ENCODE measurements at regions not wholly inside any gene's neighbourhood (a gene's known extent, or its start where the extent isn't known, plus 50 kb on each side); places are given as distances from the start of the nearest gene placed in this dataset.

DNA sequence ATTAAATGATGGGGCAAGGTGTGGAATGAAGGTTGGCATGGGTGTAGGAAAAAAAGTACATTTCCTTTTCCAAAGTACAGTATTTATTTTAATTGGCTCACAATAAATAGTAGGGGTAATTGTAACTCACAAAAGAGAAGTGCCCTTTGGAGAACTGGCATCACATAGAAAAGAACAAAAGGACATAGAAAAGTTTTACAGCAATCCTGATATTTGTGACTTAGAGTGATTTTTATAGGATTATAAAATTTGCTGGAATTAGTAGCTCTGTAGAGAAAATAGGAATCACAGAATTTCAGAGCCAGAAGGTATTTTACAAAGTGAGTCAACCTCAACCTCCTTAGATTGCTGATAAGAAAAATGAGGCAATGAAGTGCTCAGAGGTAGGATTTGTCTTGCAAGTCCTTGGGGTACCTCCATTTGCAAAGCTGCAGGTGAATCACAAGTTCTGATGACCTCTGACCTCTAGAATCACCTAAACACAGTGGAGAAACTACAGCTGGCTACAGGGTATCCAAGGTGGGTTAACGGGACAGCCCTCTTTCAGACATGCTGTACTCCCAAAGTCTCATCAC is 133.6 kb downstream of the SOCS6 start:
- Mint-ChIP-seq H3K9me3 (peaks cover 8% of the 10 kb centered on the region; the same call in 1 of the 2 replicates), H3K27me3 (ENCODE audit: low read depth) (no peaks in the 10 kb centered on the region), H3K27ac (no peak overlapping the region), H3K36me3 (0 out of 2 replicates have a peak, but pooled peaks cover 3% of the 10 kb centered on the region), H3K4me1 (peaks cover 30% of the 10 kb centered on the region), H3K4me3 (no peak overlapping the region)
- ChIA-PET CTCF (interaction anchor here (3.3 kb wide), 1 partner anchor 11 kb away, joined by 20 read pairs; no protein-coding TSS in a partner anchor), POLR2A (no interaction called here)
- DNase-seq (ENCODE audit: low spot score) (no peak), ATAC-seq (peak; percentile 46)
- TF ChIP-seq EMX1 (CRISPR knock-in tag; IDR thresholded peaks at IDR 0.05) (no peak), GTF2I (CRISPR knock-in tag; conservative IDR thresholded peaks at IDR 0.05) (no peak)

DNA sequence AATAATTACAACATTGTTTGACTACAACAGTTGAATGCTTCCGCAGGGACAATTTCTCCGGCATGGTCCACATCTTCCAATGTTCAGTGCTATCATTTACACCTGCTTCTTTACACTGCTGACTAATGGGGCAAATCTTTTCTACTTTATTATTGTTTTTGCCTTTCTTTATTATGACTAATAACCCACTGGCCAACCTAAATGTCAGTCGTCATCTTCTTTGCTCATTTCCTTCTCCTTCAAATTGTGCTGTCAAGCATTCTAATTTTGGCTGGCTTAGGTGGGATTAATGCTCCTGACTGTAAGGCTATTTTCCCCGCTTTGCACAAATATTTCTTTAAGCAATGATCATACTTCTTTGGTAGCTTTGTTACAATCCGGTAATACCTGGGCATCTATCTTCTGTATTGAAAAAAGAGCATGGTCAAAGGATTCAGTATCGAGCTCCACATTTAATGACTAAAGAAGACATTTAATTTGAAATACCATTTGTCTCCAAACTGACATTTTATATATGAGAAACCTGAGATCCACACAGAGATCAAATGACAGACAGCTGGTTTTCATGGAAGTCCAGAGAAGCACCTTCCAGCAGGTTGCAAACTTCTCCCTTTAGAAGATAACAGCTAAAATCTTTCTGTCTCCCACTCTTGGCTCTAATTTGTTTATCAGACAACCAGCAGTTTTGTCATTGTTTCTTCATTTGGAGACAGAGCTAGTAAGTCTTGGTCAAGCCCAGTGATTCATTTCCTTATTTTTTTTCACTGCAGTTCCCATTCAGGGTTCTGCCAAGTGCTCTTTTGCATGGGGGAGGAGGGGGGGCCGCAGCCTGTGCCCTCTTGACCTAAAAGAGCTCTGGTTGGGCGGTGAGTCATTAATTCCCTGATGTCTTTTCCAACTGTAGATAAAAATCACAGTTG is 132.9 kb downstream of the SOCS6 start:
- Mint-ChIP-seq H3K4me1 (peaks cover 30% of the 10 kb centered on the region), H3K4me3 (no peak overlapping the region), H3K27me3 (ENCODE audit: low read depth) (no peaks in the 10 kb centered on the region), H3K27ac (no peak overlapping the region), H3K36me3 (0 out of 2 replicates have a peak, but pooled peaks cover 3% of the 10 kb centered on the region), H3K9me3 (peaks cover 8% of the 10 kb centered on the region; the same call in 1 of the 2 replicates)
- ATAC-seq (no peak), DNase-seq (ENCODE audit: low spot score) (no peak)
- POLR2A ChIA-PET = no interaction called here
- TF ChIP-seq ATF1 (CRISPR knock-in tag; IDR thresholded peaks at IDR 0.05) (no peak), OVOL2 (CRISPR knock-in tag; IDR thresholded peaks at IDR 0.05; ENCODE audit: borderline replicate concordance) (no peak), RELA (CRISPR knock-in tag; IDR thresholded peaks at IDR 0.05; ENCODE audit: borderline replicate concordance) (no peak), GRHL2 (CRISPR knock-in tag; IDR thresholded peaks at IDR 0.05; ENCODE audit: insufficient replicate concordance, severe bottlenecking) (no peak), PRRX2 (CRISPR knock-in tag; IDR thresholded peaks at IDR 0.05) (no peak)
- TF ChIP-seq, protein P1, sequence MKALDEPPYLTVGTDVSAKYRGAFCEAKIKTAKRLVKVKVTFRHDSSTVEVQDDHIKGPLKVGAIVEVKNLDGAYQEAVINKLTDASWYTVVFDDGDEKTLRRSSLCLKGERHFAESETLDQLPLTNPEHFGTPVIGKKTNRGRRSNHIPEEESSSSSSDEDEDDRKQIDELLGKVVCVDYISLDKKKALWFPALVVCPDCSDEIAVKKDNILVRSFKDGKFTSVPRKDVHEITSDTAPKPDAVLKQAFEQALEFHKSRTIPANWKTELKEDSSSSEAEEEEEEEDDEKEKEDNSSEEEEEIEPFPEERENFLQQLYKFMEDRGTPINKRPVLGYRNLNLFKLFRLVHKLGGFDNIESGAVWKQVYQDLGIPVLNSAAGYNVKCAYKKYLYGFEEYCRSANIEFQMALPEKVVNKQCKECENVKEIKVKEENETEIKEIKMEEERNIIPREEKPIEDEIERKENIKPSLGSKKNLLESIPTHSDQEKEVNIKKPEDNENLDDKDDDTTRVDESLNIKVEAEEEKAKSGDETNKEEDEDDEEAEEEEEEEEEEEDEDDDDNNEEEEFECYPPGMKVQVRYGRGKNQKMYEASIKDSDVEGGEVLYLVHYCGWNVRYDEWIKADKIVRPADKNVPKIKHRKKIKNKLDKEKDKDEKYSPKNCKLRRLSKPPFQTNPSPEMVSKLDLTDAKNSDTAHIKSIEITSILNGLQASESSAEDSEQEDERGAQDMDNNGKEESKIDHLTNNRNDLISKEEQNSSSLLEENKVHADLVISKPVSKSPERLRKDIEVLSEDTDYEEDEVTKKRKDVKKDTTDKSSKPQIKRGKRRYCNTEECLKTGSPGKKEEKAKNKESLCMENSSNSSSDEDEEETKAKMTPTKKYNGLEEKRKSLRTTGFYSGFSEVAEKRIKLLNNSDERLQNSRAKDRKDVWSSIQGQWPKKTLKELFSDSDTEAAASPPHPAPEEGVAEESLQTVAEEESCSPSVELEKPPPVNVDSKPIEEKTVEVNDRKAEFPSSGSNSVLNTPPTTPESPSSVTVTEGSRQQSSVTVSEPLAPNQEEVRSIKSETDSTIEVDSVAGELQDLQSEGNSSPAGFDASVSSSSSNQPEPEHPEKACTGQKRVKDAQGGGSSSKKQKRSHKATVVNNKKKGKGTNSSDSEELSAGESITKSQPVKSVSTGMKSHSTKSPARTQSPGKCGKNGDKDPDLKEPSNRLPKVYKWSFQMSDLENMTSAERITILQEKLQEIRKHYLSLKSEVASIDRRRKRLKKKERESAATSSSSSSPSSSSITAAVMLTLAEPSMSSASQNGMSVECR (CRISPR knock-in tag; IDR thresholded peaks at IDR 0.05; ENCODE audit: borderline replicate concordance) = no peak
- TF ChIP-seq, protein P2, sequence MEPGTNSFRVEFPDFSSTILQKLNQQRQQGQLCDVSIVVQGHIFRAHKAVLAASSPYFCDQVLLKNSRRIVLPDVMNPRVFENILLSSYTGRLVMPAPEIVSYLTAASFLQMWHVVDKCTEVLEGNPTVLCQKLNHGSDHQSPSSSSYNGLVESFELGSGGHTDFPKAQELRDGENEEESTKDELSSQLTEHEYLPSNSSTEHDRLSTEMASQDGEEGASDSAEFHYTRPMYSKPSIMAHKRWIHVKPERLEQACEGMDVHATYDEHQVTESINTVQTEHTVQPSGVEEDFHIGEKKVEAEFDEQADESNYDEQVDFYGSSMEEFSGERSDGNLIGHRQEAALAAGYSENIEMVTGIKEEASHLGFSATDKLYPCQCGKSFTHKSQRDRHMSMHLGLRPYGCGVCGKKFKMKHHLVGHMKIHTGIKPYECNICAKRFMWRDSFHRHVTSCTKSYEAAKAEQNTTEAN (CRISPR knock-in tag; IDR thresholded peaks at IDR 0.05) = no peak
- TF ChIP-seq, protein P3, sequence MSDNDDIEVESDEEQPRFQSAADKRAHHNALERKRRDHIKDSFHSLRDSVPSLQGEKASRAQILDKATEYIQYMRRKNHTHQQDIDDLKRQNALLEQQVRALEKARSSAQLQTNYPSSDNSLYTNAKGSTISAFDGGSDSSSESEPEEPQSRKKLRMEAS (CRISPR knock-in tag; IDR thresholded peaks at IDR 0.05) = no peak
- CTCF ChIA-PET = interaction anchor here (3.3 kb wide), 1 partner anchor 12 kb away, joined by 20 read pairs; no protein-coding TSS in a partner anchor

DNA sequence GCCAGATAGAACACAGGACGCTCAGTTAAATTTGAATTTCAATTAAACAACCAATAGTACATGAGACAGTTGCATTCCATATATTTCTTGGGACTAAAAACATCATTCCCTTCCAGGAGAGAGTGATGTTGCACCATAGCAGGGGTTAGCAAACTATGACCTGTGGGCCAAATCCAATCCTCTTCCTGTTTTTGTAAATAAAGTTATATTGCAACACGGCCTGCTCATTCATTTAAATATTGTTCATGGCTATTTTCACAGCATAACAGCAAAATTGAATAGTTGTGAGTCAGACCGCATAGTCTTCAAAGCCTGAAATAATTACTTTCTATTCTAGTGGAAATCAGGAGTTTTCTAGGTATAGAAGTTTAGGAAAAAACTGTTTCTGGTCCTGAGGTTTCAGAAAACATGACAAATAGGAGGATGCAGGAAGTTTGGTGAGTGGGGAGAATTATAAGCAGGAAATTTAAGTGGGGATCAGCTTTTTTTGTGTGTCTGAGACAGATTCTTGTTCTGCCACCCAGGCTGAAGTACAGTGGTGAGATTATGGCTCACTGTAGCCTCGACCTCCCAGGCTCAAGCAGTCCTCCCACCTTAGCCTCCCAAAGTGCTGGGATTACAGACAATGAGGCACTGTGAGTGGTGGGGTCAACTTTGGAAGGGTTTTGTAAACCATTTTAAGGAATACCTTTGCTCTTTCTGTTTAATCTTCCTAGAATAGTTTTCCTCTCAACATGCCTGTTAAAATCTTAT is 131.5 kb downstream of the SOCS6 start:
- Mint-ChIP-seq H3K27ac (no peak overlapping the region), H3K4me1 (peaks cover 30% of the 10 kb centered on the region), H3K9me3 (no peaks in the 10 kb centered on the region), H3K4me3 (no peak overlapping the region), H3K27me3 (ENCODE audit: low read depth) (no peaks in the 10 kb centered on the region), H3K36me3 (no peaks in the 10 kb centered on the region)
- TF ChIP-seq GABPB1 (CRISPR knock-in tag; IDR thresholded peaks at IDR 0.05) (peak; percentile 88), NFE2L1 (CRISPR knock-in tag; IDR thresholded peaks at IDR 0.05) (no peak), EMX1 (CRISPR knock-in tag; IDR thresholded peaks at IDR 0.05) (no peak)
- POLR2A ChIA-PET = no interaction called here
- DNase-seq (ENCODE audit: low spot score) (no peak), ATAC-seq (no peak)
- CTCF ChIA-PET = no interaction called here
